Breast epithelium (tissue), 3 donors: ENCODE measurements at regions not wholly inside any gene's neighbourhood (a gene's known extent, or its start where the extent isn't known, plus 50 kb on each side); places are given as distances from the start of the nearest gene placed in this dataset.

Experiments used
- POLR2AphosphoS5 ChIP-seq, 3 donors: sonication (generic); formaldehyde crosslinking; IDR thresholded peaks; one replicate each; pipeline ENCODE4 v1.6.1; 2017; ENCODE audit warnings: antibody characterized with exemption in 3 of 3
- TF ChIP-seq, protein P1 (sequence below), 3 donors: fragments of 450-650 bp; IDR thresholded peaks; one replicate each; pipeline ENCODE4 v1.5.1; 2016 to 2017; ENCODE audit warnings: antibody characterized with exemption in 3 of 3, mild to moderate bottlenecking in 3 of 3, moderate library complexity in 3 of 3

DNA sequence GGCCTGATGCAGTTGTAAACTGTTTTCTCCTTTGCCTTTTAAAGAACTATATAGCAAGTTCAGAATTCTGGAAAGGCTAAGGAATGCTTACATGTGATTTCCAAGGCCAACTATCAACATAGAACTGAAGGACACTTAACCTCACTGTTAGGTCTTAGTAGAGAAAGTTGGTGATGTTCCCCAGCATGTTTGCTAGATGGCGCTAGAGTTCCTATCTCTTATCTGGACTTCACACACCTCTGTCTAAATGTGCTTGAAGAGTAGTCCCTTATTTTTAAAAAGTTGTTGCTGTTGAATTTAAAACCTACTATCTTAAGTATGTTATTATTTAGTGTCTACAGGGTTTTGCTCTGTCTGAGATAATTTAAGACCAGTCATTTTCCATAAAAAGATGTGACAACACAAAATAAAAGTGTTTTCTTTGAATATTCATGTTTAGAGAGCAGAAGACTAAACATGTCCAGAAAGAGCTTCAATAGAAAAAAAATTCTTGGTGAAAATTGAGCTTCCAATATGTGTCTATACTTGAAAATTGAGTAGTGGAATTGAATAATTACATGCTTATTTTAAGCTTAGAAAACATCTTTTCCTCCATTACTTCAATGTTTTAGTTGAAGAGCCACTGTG is 237.3 kb downstream of the S1PR1 start:
- TF ChIP-seq, protein P1, sequence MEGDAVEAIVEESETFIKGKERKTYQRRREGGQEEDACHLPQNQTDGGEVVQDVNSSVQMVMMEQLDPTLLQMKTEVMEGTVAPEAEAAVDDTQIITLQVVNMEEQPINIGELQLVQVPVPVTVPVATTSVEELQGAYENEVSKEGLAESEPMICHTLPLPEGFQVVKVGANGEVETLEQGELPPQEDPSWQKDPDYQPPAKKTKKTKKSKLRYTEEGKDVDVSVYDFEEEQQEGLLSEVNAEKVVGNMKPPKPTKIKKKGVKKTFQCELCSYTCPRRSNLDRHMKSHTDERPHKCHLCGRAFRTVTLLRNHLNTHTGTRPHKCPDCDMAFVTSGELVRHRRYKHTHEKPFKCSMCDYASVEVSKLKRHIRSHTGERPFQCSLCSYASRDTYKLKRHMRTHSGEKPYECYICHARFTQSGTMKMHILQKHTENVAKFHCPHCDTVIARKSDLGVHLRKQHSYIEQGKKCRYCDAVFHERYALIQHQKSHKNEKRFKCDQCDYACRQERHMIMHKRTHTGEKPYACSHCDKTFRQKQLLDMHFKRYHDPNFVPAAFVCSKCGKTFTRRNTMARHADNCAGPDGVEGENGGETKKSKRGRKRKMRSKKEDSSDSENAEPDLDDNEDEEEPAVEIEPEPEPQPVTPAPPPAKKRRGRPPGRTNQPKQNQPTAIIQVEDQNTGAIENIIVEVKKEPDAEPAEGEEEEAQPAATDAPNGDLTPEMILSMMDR (IDR thresholded peaks at IDR 0.05): no peak
- no peak for TF ChIP-seq POLR2AphosphoS5 (IDR thresholded peaks at IDR 0.05)
